Ovary (tissue), 7 donors: ENCODE measurements at regions not wholly inside any gene's neighbourhood (a gene's known extent, or its start where the extent isn't known, plus 50 kb on each side); places are given as distances from the start of the nearest gene placed in this dataset.
A peak's percentile ranks its signal among the peaks of the same experiment; 100 is the strongest.

Experiments
- DNase-seq, 5 donors: peaks; one replicate each; pipeline ENCODE4 v3.0.0-alpha.2; 2019 to 2020
- H3K27ac ChIP-seq, 2 donors: fragments of 200-600 bp; one replicate each; pipeline versions ENCODE4 v1.5.1 to v1.8.0; 2019 to 2022
- H3K27me3 ChIP-seq: fragments of 200-600 bp; one replicate; pipeline ENCODE4 v1.8.0; 2022
- H3K36me3 ChIP-seq: fragments of 200-600 bp; sonication (generic); one replicate; pipeline ENCODE4 v1.5.1; 2019
- H3K4me1 ChIP-seq: one replicate; pipeline ENCODE4 v1.8.1; 2013; ENCODE audit warnings: mild to moderate bottlenecking, moderate library complexity; ENCODE audit not compliant: insufficient read depth
- H3K4me3 ChIP-seq: fragments of 200-600 bp; sonication (generic); one replicate; pipeline ENCODE4 v1.5.1; 2017
- H3K9me3 ChIP-seq, 2 donors: fragments of 200-600 bp in 1 of 2; sonication (generic) in 1 of 2; one replicate each; pipeline versions ENCODE4 v1.5.1 to v1.8.1; 2013 to 2019; ENCODE audit warnings: mild to moderate bottlenecking in 1 of 2, moderate library complexity in 1 of 2
- EP300 ChIP-seq: sonication (generic); formaldehyde crosslinking; IDR thresholded peaks from one replicate; pipeline ENCODE4 v1.6.1; 2017; ENCODE audit warnings: antibody characterized with exemption
- POLR2A ChIP-seq: fragments of 450-650 bp; IDR thresholded peaks from one replicate; pipeline ENCODE4 v1.6.1; 2017; ENCODE audit warnings: antibody characterized with exemption, mild to moderate bottlenecking, moderate library complexity
- WGBS, 3 donors: extraction: QIAGEN DNeasy Blood & Tissue Kit in 1 of 3; methylation state at CpG; one replicate each; pipeline versions ENCODE4 v1.1.5 to v1.1.7; 2013 to 2017; 5-methylcytosine and 5-hydroxymethylcytosine counted together
- intact Hi-C, 4 donors: fragments of 100-400 bp; cut with DNase I; formaldehyde crosslinking; loops; one replicate each; pipeline versions ENCODE4 v1.11.0 to v1.15.1; 2022 to 2023
- TF ChIP-seq, protein P1 (sequence below), 3 donors: fragments of 450-650 bp in 2 of 3; fragments of 200-600 bp in 1 of 3; IDR thresholded peaks; one replicate each; pipeline versions ENCODE4 v1.5.1 to v1.8.0; 2016 to 2022; ENCODE audit warnings: antibody characterized with exemption in 3 of 3, mild to moderate bottlenecking in 1 of 3
- donor health status: DM: no; HTN: no; CAD: no; lungs with moderate emphysema.
- donor health status: DM: no; HTN: no; CAD: no.
- donor health status: Bipolar disorder and iron deficiency.
- donor health status: DM: no; HTN: no; CAD: no.
- donor health status: DM: yes; HTN: yes; CAD: no.

DNA sequence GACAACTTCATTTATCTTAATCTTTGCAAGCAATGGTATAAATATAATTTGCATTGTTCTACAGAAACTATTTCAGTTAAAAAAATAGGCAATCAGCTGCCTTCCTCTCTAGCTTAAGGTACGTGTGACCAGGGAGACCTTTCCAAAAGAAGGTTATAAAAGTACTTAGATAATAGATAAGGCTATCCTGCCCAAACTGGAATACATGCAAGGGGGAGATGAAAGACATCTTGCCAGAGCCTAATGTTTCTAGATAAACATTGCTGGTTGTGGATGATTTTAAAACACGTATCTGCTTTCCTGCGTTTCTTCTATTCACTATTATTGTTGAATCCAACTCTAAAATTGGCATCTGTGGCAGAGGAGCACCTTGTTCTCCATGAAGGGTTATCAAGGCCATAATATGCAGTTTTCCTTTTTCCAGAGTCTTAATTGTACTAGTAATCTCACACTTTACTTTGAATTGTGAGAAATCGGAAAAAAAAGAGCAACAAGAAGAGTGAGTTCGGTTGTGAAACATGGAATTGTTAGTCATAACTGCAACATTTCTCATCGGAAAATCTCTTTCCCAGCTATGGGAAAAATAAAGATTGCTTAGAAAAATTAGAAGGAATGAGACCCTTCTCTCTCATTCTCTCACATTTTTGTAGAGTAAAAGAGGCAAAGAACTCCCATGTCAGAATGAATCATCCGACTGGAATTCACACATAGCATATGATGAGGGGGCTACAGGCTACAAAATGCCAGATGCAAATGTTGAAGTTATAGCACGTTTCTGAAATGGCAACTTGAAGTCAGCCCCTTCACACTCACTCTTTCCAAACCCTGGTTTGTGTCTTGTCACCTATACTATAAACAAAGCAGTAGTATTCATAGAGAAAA is 936.1 kb upstream of the NR2F2 start:
- H3K27ac ChIP-seq = peak overlapping the region; percentile 23 to 48
- H3K4me1 ChIP-seq = peaks cover 5% of the 10 kb centered on the region
- WGBS, 3 donors = 6 to 11% (median 9%) methylated on average over 8 of the region's 8 CpGs
- no peak overlapping the region for H3K4me3 ChIP-seq
- no peak for DNase-seq
- no peaks in the 10 kb centered on the region for H3K27me3 ChIP-seq
- intact Hi-C loops = loop anchor here in 1 of 4 donors (10.0 kb wide), 1 partner anchor 50 kb away; no protein-coding TSS in a partner anchor
- TF ChIP-seq EP300 (no peak), POLR2A (no peak)
- TF ChIP-seq, protein P1, sequence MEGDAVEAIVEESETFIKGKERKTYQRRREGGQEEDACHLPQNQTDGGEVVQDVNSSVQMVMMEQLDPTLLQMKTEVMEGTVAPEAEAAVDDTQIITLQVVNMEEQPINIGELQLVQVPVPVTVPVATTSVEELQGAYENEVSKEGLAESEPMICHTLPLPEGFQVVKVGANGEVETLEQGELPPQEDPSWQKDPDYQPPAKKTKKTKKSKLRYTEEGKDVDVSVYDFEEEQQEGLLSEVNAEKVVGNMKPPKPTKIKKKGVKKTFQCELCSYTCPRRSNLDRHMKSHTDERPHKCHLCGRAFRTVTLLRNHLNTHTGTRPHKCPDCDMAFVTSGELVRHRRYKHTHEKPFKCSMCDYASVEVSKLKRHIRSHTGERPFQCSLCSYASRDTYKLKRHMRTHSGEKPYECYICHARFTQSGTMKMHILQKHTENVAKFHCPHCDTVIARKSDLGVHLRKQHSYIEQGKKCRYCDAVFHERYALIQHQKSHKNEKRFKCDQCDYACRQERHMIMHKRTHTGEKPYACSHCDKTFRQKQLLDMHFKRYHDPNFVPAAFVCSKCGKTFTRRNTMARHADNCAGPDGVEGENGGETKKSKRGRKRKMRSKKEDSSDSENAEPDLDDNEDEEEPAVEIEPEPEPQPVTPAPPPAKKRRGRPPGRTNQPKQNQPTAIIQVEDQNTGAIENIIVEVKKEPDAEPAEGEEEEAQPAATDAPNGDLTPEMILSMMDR (IDR thresholded peaks at IDR 0.05) = no peak
- H3K36me3 ChIP-seq = no peaks in the 10 kb centered on the region
- H3K9me3 ChIP-seq = no peaks in the 10 kb centered on the region

DNA sequence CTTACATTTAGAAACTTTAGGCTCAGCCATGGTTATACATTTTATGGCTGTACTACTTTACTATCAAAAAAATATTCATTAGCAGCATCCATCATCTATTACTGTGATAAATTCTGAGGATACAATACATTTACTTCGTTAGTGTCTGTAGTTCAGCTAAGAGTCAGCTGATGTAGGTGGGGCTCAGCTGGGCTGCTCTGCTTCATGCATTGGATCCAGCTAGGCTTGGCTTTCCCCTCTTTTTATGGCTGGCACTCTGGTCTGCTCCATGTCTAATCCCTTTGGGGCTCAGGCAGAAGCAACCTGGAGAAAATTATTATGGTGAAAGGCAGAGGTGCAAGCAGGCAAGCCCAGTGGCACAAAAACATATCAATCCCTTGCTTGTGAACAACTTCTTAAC is 930.1 kb upstream of the NR2F2 start:
- no peaks in the 10 kb centered on the region for H3K9me3 ChIP-seq
- 66 to 77% (median 67%) methylated on average over 1 of the region's 1 CpG for WGBS, 3 donors
- intact Hi-C loops = no loop called here
- TF ChIP-seq, protein P1 (IDR thresholded peaks at IDR 0.05) = no peak
- TF ChIP-seq EP300 (no peak), POLR2A (no peak)
- no peaks in the 10 kb centered on the region for H3K36me3 ChIP-seq
- no peak overlapping the region for H3K27ac ChIP-seq
- no peak overlapping the region for H3K4me3 ChIP-seq
- no peak for DNase-seq
- no peaks in the 10 kb centered on the region for H3K27me3 ChIP-seq
- H3K4me1 ChIP-seq = peaks cover 4% of the 10 kb centered on the region

DNA sequence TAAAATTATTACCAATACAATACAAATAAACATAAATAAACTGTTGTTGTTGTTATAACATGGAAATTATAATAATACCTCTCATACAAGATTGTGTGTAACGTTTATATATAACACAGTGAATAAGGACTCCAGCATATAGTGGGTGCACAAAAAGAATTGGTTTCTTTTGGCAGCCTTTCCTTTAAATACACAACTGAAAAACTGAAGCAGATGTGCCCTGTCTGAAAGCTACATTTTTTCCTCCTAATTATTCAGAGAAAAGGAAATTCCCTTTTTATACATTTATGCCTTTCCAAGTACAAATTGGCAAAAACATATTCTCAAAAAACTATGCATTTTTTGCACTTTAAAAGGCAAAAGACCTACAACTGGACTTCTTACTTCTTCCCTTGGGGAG is 928.9 kb upstream of the NR2F2 start:
- intact Hi-C loops = no loop called here
- TF ChIP-seq POLR2A = no peak
- TF ChIP-seq, protein P1 (IDR thresholded peaks at IDR 0.05) = no peak
- TF ChIP-seq EP300 = no peak
- no peaks in the 10 kb centered on the region for H3K9me3 ChIP-seq
- H3K27ac ChIP-seq = peak overlapping the region in 1 of 2 donors; percentile 34
- no peaks in the 10 kb centered on the region for H3K27me3 ChIP-seq
- H3K4me1 ChIP-seq = peaks cover 8% of the 10 kb centered on the region
- no peak overlapping the region for H3K4me3 ChIP-seq
- no peaks in the 10 kb centered on the region for H3K36me3 ChIP-seq
- 7 to 20% (median 14%) methylated on average over 1 of the region's 1 CpG for WGBS, 3 donors
- DNase-seq = no peak

DNA sequence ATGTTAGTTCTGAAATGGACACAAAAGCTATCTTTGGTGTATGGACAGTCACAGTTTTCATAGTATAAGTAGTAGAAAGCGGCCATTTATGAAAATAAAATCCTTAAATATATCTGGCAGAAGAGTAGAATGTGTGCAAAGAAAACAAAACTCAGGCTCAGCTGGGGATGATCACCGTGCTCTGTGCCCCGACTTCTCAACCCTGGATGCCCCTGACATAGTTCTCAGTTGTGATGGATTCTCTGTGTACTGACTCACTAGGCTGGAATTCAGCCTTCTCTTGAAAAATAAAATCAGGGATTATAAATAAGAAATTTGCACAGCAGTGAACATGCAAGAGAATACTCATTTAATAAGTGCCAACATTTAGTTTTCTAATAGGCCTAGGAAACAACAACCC is 925.1 kb upstream of the NR2F2 start:
- intact Hi-C loops = no loop called here
- DNase-seq = peak in 3 of 5 donors; percentile 19 to 44 (median 39)

More for the DNA sequence above, 925.1 kb upstream of the NR2F2 start:
- Histone ChIP-seq H3K9me3 (no peaks in the 10 kb centered on the region), H3K27ac (peak overlapping the region in 1 of 2 donors; percentile 34), H3K36me3 (no peaks in the 10 kb centered on the region), H3K4me3 (no peak overlapping the region), H3K27me3 (no peaks in the 10 kb centered on the region), H3K4me1 (peaks cover 15% of the 10 kb centered on the region)
- TF ChIP-seq, protein P1 (IDR thresholded peaks at IDR 0.05) = no peak
- TF ChIP-seq POLR2A = no peak
- TF ChIP-seq EP300 = no peak
- WGBS, 3 donors = 12 to 27% (median 16%) methylated on average over 3 of the region's 3 CpGs
